Liver (tissue), 8 donors: ENCODE measurements at regions not wholly inside any gene's neighbourhood (a gene's known extent, or its start where the extent isn't known, plus 50 kb on each side); places are given as distances from the start of the nearest gene placed in this dataset.

ENCODE experiments used
- DNase-seq: peaks from one replicate; pipeline ENCODE4 v3.0.0-alpha.2; 2017; ENCODE audit warnings: low spot score
- H3K27ac ChIP-seq, 2 donors: one replicate each; pipeline ENCODE4 v1.7.0; 2013; ENCODE audit warnings: inconsistent platforms in 2 of 2, low read length in 2 of 2, control low read depth in 1 of 2, low read depth in 1 of 2, mild to moderate bottlenecking in 1 of 2
- H3K27me3 ChIP-seq, 4 donors: one replicate each; pipeline versions ENCODE4 v1.6.1 to v1.7.0; 2013; ENCODE audit warnings: low read length in 3 of 4, inconsistent platforms in 1 of 4, mild to moderate bottlenecking in 1 of 4, moderate library complexity in 1 of 4; ENCODE audit not compliant: control insufficient read depth in 4 of 4, insufficient read depth in 4 of 4
- H3K36me3 ChIP-seq, 4 donors: one replicate each; pipeline versions ENCODE4 v1.6.1 to v1.7.0; 2013; ENCODE audit warnings: low read length in 3 of 4, mild to moderate bottlenecking in 3 of 4, low read depth in 1 of 4, moderate library complexity in 1 of 4; ENCODE audit not compliant: control insufficient read depth in 4 of 4, insufficient read depth in 3 of 4
- H3K4me1 ChIP-seq, 4 donors: one replicate each; pipeline versions ENCODE4 v1.6.1 to v1.7.0; 2013; ENCODE audit warnings: low read length in 3 of 4, mild to moderate bottlenecking in 3 of 4, moderate library complexity in 1 of 4; ENCODE audit not compliant: control insufficient read depth in 4 of 4, insufficient read depth in 4 of 4
- H3K4me3 ChIP-seq, 3 donors: one replicate each; pipeline versions ENCODE4 v1.6.1 to v1.7.0; 2013; ENCODE audit warnings: low read length in 3 of 3, control low read depth in 1 of 3, low read depth in 1 of 3, mild to moderate bottlenecking in 1 of 3
- H3K9ac ChIP-seq, 2 donors: one replicate each; pipeline ENCODE4 v1.7.0; 2013; ENCODE audit warnings: low read length in 2 of 2, mild to moderate bottlenecking in 2 of 2, moderate library complexity in 2 of 2, control low read depth in 1 of 2, low read depth in 1 of 2
- H3K9me3 ChIP-seq, 4 donors: one replicate each; pipeline versions ENCODE4 v1.6.1 to v1.7.0; 2013; ENCODE audit warnings: low read length in 3 of 4; ENCODE audit not compliant: control insufficient read depth in 4 of 4
- EGR1 ChIP-seq, 2 donors: IDR thresholded peaks; 2 replicates each; pipeline ENCODE4 v1.6.1; 2016 to 2018; ENCODE audit warnings: antibody characterized with exemption in 2 of 2, low read depth in 2 of 2
- FOXA2 ChIP-seq: IDR thresholded peaks from 2 replicates; pipeline ENCODE4 v1.6.1; 2016; ENCODE audit warnings: antibody characterized with exemption
- HNF4A ChIP-seq, 2 donors: conservative IDR thresholded peaks; 2 replicates each; pipeline ENCODE4 v1.6.1; 2016; ENCODE audit warnings: antibody characterized with exemption in 2 of 2, mild to moderate bottlenecking in 2 of 2
- JUND ChIP-seq, 2 donors: IDR thresholded peaks; 2 replicates each; pipeline ENCODE4 v1.6.1; 2016; ENCODE audit warnings: antibody characterized with exemption in 2 of 2
- NR2F2 ChIP-seq: IDR thresholded peaks from 2 replicates; pipeline ENCODE4 v1.6.1; 2016; ENCODE audit warnings: antibody characterized with exemption
- RAD21 ChIP-seq, 2 donors: IDR thresholded peaks; 2 replicates each; pipeline ENCODE4 v1.6.1; 2016; ENCODE audit warnings: antibody characterized with exemption in 2 of 2, mild to moderate bottlenecking in 2 of 2
- REST ChIP-seq: IDR thresholded peaks from 2 replicates; pipeline ENCODE4 v1.6.1; 2016; ENCODE audit warnings: antibody characterized with exemption, mild to moderate bottlenecking
- RXRA ChIP-seq, 2 donors: IDR thresholded peaks; 2 replicates each; pipeline ENCODE4 v1.6.1; 2017 to 2018; ENCODE audit warnings: antibody characterized with exemption in 2 of 2, mild to moderate bottlenecking in 1 of 2
- SP1 ChIP-seq: IDR thresholded peaks from 2 replicates; pipeline ENCODE4 v1.6.1; 2018; ENCODE audit warnings: antibody characterized with exemption, mild to moderate bottlenecking
- TAF1 ChIP-seq: conservative IDR thresholded peaks from 2 replicates; pipeline ENCODE4 v1.6.1; 2016; ENCODE audit warnings: antibody characterized with exemption, mild to moderate bottlenecking
- YY1 ChIP-seq: IDR thresholded peaks from 2 replicates; pipeline ENCODE4 v1.6.1; 2016; ENCODE audit warnings: antibody characterized with exemption, mild to moderate bottlenecking
- ZBTB33 ChIP-seq: IDR thresholded peaks from 2 replicates; pipeline ENCODE4 v1.6.1; 2016; ENCODE audit warnings: antibody characterized with exemption
- WGBS: extraction: QIAGEN DNeasy Blood & Tissue Kit; methylation state at CpG from one replicate; pipeline ENCODE4 v1.1.7; 2013; 5-methylcytosine and 5-hydroxymethylcytosine counted together
- TF ChIP-seq, protein P1 (sequence below): fragments of 150-350 bp; IDR thresholded peaks from 2 replicates; pipeline ENCODE4 v1.5.1; 2017; ENCODE audit warnings: improper control_type of control experiment, low read depth, low read length; ENCODE audit not compliant: missing input control
- TF ChIP-seq, protein P2 (sequence below): IDR thresholded peaks from 2 replicates; pipeline ENCODE4 v1.6.1; 2016; ENCODE audit warnings: antibody characterized with exemption
- donor health status: healthy.
- donor health status: healthy.
- donor health status: healthy.
- donor health status: healthy.
- donor health status: healthy.

GRCh38 chr7:1325246-1325645 lies 92.6 kb downstream of the UNCX start (continued):
- TF ChIP-seq REST (no peak), SP1 (no peak), JUND (IDR thresholded peaks at IDR 0.05) (no peak), HNF4A (conservative IDR thresholded peaks at IDR 0.05) (no peak), YY1 (no peak), NR2F2 (no peak)
- TF ChIP-seq, protein P1, sequence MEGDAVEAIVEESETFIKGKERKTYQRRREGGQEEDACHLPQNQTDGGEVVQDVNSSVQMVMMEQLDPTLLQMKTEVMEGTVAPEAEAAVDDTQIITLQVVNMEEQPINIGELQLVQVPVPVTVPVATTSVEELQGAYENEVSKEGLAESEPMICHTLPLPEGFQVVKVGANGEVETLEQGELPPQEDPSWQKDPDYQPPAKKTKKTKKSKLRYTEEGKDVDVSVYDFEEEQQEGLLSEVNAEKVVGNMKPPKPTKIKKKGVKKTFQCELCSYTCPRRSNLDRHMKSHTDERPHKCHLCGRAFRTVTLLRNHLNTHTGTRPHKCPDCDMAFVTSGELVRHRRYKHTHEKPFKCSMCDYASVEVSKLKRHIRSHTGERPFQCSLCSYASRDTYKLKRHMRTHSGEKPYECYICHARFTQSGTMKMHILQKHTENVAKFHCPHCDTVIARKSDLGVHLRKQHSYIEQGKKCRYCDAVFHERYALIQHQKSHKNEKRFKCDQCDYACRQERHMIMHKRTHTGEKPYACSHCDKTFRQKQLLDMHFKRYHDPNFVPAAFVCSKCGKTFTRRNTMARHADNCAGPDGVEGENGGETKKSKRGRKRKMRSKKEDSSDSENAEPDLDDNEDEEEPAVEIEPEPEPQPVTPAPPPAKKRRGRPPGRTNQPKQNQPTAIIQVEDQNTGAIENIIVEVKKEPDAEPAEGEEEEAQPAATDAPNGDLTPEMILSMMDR: no peak
- TF ChIP-seq, protein P2, sequence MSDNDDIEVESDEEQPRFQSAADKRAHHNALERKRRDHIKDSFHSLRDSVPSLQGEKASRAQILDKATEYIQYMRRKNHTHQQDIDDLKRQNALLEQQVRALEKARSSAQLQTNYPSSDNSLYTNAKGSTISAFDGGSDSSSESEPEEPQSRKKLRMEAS: no peak

DNA sequence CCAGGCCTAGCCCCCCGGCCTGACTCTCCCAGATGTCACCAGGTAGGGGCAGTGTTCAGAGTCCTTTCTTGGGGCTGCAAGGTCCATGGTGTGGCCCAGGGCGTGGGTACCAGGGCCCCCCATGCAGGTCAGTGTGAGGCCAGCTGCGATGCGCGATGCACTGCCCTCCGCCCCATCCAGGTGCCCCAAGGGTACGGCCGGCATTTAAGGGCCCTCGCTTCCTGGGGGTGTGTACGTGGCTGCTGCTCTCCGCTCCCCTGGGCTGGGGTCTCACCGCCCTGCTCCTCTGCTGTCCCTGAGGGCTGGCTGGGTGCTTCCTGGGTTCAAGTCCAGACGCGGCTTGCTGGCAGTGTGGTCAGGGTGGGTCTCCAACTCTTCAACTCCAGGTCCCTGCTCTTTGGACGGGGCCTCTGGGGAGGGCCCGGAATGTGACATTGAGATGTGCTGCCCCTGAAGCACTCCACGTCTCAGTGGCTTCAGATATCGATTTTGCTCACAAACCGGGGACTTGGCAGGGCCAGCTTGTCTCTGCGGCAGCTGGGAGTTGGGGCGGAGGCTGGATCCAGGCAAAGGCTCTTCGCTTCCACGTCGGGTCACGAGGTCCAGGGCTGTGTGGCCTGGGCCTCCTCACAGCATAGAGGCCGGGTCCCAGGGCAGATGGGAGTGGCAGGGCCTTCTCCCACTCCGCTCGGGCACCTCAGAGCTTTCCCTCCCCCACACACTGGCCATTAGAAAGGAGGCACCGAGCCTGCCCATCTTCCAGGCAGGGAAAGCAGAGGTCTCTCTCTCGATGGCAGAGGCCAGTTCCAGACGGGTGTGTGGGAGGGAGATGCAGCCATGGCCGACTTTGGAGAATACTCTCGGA lies 93.2 kb downstream of the UNCX start:
- Histone ChIP-seq H3K9me3 (no peaks in the 10 kb centered on the region), H3K4me1 (no peaks in the 10 kb centered on the region), H3K27ac (no peak overlapping the region), H3K4me3 (no peak overlapping the region), H3K27me3 (peaks cover 0 to 14% (median 0%) of the 10 kb centered on the region in 4 donors), H3K36me3 (no peaks in the 10 kb centered on the region), H3K9ac (no peak overlapping the region)
- 78% methylated on average over 33 of the region's 33 CpGs for WGBS
- no peak for DNase-seq
- no peak for TF ChIP-seq REST
- TF ChIP-seq FOXA2: no peak

DNA sequence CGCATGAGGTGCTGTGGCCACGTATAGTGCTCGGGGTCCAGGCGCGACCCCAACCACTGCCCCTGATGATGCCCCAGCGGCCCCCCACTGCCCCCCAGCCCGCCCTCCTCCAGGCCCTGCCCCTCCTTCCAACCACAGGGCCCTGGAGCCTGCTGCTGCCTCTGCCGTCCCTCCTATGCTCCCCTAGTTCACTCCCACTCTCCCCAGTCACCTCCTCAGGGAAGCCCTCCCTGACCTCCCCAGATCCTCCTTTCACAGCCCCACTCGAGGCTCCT lies 93.8 kb downstream of the UNCX start:
- H3K4me3 ChIP-seq: no peak overlapping the region
- DNase-seq: no peak
- WGBS: 87% methylated on average over 9 of the region's 9 CpGs
- no peaks in the 10 kb centered on the region for H3K9me3 ChIP-seq
- no peaks in the 10 kb centered on the region for H3K36me3 ChIP-seq
- peaks cover 0 to 14% (median 0%) of the 10 kb centered on the region in 4 donors for H3K27me3 ChIP-seq
- H3K9ac ChIP-seq: no peak overlapping the region
- TF ChIP-seq JUND (IDR thresholded peaks at IDR 0.05): no peak
- no peak for TF ChIP-seq ZBTB33
- TF ChIP-seq TAF1: no peak
- no peak for TF ChIP-seq HNF4A (conservative IDR thresholded peaks at IDR 0.05)
- TF ChIP-seq EGR1 (IDR thresholded peaks at IDR 0.05; ENCODE audit: low read depth in 2 of 2): no peak
- TF ChIP-seq RAD21 (IDR thresholded peaks at IDR 0.05): no peak
- TF ChIP-seq NR2F2: no peak
- TF ChIP-seq RXRA (IDR thresholded peaks at IDR 0.05): no peak
- no peak for TF ChIP-seq REST
- H3K4me1 ChIP-seq: no peaks in the 10 kb centered on the region
- H3K27ac ChIP-seq: no peak overlapping the region
